M059J (cell line): ENCODE measurements at regions not wholly inside any gene's neighbourhood (a gene's known extent, or its start where the extent isn't known, plus 50 kb on each side); places are given as distances from the start of the nearest gene placed in this dataset.
"Not testable (repeated sequence)": the region's sequence is repeated elsewhere in the genome, so short reads cannot be mapped to it uniquely, and the experiment has no call there.

Source experiments
- DNase-seq: peaks from one replicate; pipeline ENCODE4 v3.0.0-alpha.2; 2012; ENCODE audit warnings: low read depth

DNA sequence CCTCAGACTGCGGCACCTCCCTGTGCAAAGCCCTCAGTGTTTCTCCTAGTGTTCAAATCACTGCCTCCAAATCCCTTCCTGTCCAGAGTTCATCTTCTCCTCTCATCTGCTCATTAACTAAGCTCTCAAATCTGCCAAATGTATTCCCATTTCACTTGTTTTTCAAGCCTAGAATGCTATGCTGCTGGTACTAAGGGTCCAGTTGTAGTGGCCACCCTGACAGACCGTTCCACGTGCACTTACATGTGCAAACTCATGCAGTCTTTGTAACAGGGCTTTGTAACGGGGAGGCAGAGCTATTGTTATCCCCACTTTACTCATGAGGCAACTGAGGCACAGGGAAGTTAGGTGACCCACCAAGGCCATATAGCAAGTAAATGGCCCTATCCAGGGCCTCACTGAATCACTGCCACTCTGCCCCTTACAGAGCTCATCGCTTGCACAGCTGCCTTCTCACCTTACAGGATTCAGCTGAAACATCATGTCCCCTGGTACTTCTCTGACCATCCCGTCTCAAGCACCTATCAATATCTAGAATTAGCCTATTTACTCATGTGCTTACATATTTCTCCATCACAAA is 153.0 kb upstream of the PDE1C start:
- no peak for DNase-seq

DNA sequence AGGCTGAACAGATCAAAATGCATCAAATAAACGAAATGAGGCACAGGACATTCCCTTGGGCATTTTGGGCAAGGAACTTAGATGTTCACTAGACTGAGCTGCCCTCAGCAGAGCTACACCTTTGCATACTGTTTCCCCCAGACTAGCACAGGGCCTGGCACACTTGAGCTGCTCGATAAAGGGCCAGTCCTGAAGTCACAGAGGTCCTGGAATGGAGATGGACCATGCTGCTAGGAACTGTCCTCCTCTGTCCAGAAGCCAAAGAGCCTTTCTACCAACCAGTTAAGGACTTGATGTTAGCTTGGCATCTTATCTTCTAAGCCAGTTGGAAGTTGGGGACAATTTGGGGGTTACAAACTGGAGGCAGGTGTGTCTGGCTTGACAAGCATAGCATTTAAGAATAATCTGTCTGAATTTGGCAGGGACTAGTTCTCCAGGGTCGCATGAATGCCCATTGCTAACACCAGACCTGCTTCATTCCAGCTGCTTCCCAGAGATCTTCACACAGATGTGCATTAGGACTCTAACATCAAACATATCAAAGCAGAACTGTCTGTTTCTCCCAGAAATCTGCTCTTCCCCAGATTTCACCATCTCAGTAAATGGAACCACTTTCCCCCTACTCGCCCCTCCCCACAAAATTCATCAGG is 152.2 kb upstream of the PDE1C start:
- no peak for DNase-seq

DNA sequence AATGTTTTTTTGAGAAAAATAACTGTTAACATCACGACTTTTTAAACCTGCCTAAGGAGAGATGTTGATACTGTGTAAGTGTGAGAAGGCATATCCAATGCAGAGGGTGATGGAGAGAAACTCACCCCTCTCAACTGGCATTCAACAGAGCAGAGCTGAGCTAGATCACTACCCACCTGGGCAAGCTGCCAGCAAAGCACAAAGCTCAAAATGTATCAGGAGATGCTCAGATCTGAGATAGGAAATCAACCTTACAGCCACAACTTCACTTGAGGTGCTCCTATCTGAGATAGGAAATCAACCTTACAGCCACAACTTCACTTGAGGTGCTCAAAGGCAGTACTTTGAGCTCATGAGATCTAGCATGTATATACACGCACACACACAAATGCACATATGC is 151.5 kb upstream of the PDE1C start:
- DNase-seq = no peak

DNA sequence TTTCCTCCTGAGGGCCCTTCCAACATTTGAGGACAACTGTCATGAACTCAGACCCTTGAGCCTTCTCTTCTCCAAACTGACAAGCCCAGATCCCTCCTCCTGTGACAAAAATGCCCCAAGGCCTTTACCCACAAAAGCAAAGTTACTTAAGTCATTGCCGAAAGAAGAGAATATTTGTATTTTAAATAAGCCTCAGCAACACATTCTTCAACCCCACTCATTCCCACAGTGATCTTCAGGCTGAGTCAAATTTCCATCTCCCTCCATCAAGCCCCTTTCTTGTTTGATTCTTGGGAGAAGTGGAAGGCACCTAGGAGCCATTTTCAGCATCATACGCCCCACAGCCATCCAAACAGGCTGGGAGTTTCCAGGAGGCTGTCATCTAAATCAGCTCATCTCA is 150.8 kb upstream of the PDE1C start:
- DNase-seq = no peak

DNA sequence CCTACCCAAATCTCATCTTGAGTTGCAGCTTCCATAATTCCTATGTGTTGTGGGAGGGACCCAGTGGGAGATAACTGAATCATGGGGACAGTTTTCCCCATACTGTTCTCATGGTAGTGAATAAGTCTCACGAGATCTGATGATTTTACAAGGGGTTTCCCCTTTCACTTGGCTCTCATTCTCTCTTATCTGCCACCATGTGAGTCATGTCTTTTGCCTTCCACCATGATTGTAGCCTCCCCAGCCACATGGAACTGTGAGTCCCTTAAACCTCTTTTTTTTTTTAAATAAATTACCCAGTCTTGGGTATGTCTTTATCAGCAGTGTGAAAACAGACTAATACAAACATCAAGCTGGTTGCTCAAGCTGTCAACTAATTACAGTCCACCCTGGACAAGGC is 149.6 kb upstream of the PDE1C start:
- DNase-seq = peak; percentile 18

DNA sequence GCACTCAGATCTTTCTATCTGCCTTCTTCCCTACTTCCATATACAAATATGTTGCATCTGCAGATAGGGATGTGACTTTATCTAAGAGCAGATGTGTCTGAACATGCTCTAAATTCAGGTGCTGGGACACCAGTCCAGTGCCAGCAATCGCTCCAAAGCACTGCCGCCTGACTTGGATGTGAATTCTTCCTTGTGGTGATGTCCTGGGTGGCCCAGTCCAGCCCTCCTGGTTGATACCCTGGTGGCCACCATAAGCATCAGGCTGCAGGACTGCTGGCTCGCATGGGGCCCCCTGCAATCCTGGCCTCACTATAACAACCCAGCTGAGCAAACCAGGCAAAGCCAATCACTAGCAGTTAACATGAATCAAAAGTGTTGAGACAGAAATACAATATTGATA is 149.2 kb upstream of the PDE1C start:
- DNase-seq = no peak

DNA sequence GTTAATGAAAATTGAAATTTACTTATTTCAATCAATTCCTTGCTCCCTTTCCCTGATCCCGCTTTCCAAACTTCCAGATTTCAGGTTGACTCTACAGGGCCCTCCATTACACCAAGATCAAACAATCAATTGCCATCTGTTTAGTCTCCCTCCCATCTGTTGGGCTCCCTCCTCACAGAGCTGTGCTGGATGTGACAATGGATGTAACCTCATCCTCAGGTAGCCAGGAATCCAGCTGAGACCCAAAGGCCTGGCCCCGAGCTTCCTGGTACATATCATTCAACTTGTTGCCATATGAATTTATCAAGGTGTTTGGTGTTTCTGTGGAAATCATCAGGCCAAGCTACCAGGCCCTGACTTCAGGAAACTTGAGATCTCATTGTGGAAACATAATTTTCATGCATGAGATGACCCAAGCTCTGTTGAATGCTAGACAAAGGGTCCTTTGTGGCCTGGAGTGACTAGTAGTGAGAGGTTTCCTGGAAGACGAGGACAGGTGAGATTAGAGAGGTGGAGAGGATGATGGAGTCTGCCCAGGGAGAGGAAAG is 148.6 kb upstream of the PDE1C start:
- DNase-seq = no peak

DNA sequence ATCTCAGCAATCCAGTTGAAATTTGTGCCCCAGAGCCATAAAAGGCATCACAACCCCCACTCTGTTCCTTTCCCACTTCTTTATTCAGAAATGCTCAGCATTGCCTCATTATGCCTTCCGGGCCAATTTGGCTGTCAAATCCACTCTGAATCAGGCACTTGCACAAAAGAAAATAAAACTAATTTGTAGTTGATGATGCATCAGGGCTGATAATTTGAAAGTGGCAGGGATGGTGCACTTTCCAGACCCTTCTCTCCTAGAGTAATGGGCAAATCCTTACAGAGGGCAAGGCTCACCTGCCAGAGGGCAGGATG is 147.9 kb upstream of the PDE1C start:
- no peak for DNase-seq

DNA sequence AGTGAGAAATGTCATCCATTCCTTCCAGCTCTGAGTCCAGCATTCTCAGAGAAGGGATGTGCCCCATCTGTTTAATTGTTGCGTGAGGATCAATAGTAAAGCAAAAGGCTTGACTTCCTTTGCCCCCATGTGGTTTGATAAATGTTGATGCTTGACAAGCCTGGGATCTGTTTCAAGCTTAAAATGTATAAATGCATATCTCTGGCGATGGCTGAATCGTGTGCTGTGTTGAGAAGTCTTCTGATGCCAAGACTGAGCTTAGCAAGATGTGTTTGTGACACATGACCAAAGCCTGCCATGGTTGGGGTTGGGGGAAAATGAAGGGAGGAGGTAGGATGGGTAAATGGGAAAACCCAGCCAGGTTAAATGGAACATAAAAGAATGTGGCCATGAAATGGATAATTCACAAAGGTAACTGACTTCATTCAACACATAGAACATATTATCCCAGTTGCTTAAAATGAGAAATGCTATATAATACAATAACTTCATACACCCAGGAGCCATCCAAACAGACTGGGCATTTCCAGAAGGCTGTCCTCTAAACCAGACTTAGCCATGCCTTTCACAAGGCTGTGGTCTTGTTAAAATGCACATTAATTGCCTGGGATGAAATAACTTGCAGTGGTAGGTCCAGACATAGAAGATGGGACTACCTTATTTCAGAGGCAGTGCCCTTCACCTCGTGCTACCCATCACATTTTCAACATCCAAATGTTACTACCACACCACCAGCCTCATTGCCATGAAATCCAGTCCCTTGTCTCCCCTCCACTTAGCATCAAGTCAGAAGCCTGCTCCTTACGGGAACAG is 147.3 kb upstream of the PDE1C start:
- DNase-seq = no peak

DNA sequence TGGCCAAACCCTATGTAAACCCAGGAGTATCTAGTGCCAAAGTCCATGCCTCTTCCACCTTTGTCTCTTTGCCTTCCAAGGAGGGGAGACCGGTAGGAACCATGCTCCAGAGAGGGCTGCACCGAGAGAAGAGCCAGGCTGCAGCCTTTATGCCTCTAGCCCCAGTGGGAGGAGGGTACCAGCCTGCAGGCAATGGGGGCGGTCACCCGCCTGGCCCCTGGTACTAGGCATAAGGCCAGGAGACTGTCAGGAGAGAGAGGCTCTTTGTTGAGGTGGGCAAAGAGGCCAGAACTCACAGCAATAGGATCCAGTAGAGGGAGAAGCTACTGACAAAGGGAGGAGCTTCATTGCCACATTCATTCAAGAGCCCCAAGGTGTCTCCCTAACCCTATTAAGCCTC is 146.6 kb upstream of the PDE1C start:
- no peak for DNase-seq

DNA sequence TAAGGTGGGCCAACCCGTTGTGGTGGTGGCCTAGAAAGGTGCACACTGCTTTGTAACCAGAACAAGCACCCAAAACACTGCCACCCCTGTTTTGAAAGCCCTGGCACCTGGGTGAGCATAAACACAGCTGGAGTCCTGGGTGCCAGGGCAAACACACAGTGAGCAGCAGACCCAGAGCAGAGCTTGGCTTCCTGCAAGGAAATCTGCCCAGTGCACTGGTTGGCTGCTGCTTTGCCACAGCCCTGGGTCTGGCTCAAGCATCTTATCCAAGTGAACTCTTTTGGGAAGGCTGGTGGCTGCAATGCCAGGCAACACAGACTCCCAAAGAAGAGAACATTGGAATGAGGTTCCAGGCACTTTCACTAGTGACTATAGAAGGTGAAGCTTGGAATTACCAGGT is 145.5 kb upstream of the PDE1C start:
- DNase-seq = no peak

DNA sequence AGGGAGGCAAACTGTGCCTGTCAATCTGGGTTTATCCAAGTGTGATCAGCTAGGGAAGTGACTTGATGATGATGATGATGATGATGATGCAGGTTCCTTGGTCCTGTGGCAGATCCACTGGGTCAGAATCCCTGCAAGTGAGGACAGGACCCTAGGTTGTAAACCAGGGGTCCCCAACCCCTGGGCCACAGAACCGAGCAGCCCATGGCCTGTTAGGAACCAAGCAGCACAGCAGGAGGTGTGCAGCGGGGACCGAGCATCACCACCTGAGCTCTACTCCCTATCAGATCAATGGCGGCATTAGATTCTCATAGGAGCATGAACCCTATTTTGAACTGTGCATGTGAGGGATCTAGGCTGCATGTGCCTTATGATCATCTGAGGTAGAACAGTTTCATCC is 144.7 kb upstream of the PDE1C start:
- no peak for DNase-seq

DNA sequence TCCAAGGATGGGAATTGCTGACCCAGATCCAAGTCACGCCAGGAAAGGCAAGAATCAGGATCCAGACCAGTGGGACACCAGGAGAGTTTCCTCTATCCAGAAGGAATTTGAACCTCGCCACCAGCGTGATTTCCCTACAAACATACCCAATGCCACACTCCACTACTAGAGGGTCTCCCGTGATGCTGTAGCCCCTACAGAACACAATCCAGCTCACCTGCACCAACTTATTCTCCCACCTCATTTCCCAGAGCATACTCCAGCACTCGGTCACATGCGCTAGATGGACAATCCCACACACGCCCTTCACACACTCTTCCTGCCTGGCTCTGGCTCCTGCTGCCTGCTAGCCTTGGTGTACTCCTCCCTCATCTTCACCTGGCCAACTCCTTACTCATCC is 142.1 kb upstream of the PDE1C start:
- no peak for DNase-seq

DNA sequence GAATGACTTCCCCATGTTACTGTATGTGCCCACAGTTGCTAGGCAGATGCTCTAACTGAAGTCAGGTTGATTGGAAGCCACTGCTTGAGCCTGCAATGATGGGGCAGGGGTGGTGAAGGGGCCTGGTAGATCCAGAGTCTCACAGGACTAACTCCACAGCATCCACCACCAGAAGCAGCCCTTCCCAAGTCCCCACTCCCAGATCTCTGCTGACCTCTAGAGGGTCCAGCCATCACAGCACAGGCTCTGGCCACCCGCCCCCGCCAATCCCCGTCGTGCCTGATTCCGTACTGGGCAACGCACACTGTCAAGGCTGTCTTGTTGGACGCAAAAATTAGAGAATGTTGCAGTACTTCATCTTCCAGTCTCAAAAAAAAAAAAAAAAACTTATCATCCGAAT is 136.8 kb upstream of the PDE1C start:
- peak; percentile 50 for DNase-seq

DNA sequence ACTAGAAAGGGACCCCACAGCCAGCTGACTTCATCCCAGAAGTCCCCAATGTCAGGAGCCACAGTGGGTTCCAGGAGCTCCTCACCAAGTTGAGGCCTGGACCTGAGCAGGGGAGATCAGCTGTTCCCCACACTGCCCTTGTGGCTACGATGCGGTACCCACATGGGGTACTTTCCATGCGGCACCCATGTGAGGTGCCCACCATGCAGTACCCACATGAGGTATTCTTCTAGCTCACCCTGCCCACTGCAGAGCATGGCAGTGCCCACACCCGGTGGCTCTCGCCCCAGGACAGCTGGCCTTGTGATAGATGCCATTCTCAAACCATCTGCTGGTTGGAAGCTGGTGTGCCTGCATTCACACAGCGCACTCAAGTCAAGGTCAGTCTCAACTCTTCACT is 136.3 kb upstream of the PDE1C start:
- no peak for DNase-seq

DNA sequence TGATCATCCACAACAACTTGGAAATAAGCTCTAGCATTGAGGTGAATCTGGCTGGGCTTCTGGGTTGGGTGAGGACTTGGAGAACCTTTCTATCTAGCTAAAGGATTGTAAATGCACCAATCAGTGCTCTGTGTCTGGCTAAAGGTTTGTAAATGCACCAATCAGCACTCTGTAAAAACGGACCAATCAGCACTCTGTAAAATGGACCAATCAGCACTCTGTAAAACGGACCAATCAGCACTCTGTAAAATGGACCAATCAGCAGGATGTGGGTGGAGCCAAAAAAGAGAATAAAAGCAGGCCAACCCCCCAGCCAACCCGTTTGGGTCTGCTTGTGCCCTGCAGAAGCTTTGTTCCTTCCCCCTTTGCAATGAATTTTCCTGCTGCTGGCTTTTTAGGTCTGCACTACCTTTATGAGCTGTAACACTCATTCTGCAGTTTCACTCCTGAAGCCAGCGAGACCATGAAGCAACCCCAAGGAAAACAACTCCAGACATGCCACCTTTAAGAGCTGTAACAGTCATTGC is 135.2 kb upstream of the PDE1C start:
- not testable (repeated sequence) for DNase-seq

DNA sequence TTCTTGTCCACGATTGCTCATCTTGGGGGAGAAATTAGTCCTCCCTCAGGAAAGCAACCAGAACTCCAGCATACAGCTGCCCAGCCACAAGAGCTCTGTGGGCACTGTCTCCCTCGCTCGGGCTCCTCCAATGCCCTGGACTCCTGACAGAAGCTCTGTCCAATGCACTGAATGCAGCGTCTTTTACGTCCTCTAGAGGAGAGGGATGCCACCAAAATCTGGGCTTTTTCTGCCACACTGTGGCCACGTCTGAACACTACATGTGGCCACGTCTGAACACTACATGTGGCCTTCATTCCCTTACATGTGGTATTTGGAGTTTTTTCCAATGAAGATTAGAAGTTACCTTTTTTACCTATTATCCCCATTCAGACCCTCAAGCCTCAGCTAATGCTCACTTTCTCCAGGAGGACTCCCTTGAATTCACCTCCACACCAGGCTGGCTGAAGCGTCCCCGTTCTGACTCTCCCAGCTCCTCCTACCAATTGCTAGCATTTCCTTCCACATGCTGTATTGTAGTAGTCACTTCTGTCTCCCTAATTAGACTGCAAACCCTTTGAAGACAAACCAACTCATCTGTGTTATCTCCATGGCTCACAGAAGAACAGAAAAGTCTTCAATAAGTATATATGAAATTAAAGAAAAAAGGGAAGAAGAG is 134.3 kb upstream of the PDE1C start:
- DNase-seq = peak; percentile 95

DNA sequence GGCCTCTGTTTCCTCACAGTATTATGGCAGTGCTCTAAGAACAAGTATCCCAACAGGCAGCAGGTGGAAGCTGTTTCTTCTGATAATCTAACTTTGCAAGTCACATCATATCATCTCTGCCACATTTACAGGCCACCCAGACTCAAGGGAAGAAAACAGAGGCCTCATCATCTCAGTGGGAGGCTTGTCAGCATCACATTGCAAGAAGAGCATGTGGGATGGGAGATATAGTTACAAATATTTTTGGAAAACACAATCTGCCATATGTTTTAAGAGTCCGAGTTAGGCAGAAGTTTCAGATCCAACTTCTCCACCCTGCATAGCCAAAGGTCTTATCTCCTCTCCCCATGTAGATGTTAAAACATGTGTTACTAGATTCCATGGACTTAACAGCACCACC is 130.4 kb upstream of the PDE1C start:
- no peak for DNase-seq

DNA sequence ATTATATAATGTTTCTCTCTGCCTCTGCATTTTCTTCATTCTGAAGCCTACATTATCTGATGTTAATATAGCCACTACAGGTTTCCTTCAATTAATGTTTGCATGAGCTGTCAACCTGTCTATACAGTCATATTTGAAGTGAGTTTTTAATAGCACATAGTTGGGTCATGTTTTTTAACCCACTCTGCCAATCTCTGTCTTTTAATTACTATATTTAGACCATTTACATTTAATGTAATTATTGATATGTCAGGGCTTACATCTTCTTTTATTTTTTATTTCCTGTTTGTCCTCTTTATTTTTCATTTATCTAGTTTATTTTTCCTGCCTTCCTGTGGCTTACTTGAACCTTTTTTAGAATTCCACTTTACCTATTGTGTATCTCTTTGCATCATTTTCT is 124.3 kb upstream of the PDE1C start:
- no peak for DNase-seq

DNA sequence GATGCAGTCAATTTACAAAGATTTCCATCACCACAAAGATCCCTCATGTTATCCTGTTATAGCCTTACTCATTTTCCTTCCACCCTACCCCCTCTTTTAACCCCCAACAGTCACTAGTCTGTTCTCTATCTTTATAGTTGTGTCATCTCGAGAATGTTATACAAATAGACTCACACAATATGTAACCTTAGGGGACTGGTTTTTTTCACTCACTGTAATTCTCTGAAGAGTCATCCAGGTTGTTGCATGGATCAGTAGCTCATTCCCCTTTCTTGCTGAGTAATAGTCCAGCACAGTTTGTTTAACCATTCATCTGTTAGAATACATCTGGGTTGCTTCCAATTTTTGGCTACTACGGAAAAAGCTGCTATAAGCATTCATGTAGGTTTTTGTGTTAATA is 121.1 kb upstream of the PDE1C start:
- DNase-seq = no peak

DNA sequence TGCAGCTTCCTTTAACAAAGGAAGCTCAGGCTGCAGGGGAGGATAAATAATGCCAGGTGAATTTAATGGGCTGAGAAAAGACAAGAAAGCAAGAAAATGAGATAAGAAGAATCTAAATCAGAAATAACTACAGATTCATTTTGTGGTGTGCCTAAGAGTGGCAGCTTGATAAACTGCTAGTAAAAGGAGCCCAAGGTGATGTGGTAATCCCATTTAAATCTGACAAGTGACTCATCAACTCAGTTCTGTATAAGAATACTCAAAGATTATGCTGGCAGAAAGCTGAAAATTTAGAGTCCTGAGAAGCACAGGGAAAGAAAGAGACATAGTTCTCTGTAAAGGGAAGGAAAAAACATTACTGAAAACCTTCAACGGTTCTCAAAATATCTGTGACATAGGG is 109.4 kb upstream of the PDE1C start:
- DNase-seq = peak; percentile 72

DNA sequence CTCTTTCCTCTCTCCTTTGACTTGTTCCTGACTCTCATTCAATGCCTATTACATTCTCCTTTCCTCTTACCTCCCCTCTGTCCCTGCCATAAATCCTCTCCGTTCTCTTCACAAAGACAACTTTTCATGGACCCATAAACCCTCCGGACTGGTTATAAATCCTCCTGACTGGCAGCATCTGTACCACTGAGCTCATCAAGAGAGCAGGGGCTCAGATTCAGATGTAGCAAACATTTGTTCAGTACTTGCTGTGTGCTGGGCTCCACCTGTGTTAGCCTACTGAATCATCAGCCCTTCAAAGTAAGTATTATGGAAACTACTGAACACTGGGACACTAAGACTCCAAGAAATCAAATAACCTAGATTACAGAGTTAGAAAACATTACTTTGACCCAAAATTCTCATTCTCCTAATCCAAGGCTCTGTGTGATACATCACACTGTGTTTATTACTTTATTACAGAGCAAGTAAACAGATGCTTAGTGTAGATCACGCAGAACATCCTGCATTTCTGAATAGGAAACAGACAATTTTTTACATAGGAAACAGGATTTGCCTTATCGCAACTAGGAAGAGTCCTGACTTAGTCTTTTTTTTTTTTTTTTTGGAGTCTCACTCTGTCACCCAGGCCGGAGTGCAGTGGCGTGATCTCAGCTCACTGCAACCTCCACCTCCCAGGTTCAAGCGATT is 108.6 kb upstream of the PDE1C start:
- DNase-seq = no peak
